DND-41 (cell line): ENCODE measurements at regions not wholly inside any gene's neighbourhood (a gene's known extent, or its start where the extent isn't known, plus 50 kb on each side); places are given as distances from the start of the nearest gene placed in this dataset.
A peak's percentile ranks its signal among the peaks of the same experiment; 100 is the strongest.
"Not testable (repeated sequence)": the region's sequence is repeated elsewhere in the genome, so short reads cannot be mapped to it uniquely, and the experiment has no call there.

ENCODE experiments used
- CTCF ChIP-seq: IDR thresholded peaks from 2 replicates; pipeline ENCODE4 v1.5.1; 2012; ENCODE audit warnings: borderline replicate concordance, low read length, moderate library complexity, mild to moderate bottlenecking; ENCODE audit not compliant: poor library complexity, severe bottlenecking; ENCODE audit errors: extremely low read depth
- EZH2 ChIP-seq: IDR thresholded peaks from 3 replicates; pipeline ENCODE4 v1.6.1; 2012; ENCODE audit warnings: borderline replicate concordance, low read depth, mild to moderate bottlenecking, moderate library complexity, low read length, inconsistent platforms; ENCODE audit not compliant: severe bottlenecking

- TF ChIP-seq CTCF, result peak; percentile 71
- TF ChIP-seq EZH2, result not testable (repeated sequence)
These were observed 670.1 kb downstream of the TMEM121 start for GRCh38 chr14:106196459-106196858.
